NCI-H2171 treated with DMSO at 0.1 percent for 48 hours (cell line): ENCODE measurements at regions not wholly inside any gene's neighbourhood (a gene's known extent, or its start where the extent isn't known, plus 50 kb on each side); places are given as distances from the start of the nearest gene placed in this dataset.
"Not testable (repeated sequence)": the region's sequence is repeated elsewhere in the genome, so short reads cannot be mapped to it uniquely, and the experiment has no call there.

Experiments
- DNase-seq: peaks from one replicate; lab custom pipeline; 2025; lab: John Stamatoyannopoulos, UW

DNA sequence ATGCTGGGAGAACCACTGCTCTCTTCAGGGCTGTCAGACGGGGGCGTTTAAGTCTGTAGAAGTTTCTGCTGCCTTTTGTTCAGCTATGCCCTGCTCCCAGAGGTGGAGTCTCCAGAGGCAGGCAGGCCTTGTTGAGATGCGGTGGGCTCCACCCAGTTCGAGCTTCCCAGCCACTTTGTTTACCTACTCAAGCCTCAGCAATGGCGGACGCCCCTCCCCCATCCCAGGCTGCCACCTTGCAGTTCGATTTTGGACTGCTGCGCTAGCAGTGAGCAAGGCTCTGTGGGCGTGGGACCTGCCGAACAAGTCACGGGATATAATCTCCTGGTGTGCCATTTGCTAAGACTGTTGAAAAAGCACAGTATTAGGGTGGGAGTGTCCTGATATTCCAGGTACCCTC, 1057.9 kb upstream of the LRRTM1 start:
- DNase-seq: not testable (repeated sequence)

DNA sequence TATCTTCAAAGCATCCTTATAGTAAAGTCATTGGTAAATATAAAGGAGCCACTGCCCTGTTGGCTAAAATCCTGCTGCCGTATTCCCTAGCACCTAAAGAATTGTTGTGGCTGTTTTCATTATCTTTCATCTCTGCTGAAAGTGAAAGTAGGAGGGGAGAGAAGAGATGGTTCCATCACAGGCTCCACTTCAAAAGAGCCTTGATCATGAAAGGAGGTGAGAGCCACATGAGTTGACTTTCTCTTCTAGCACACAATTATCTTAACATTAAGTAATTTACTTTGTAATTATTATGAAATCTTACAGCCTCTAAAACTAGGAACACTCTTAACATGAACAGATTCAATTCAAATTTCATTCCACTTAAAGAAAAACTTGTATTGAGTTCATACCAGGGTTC, 1050.9 kb upstream of the LRRTM1 start:
- DNase-seq: no peak

DNA sequence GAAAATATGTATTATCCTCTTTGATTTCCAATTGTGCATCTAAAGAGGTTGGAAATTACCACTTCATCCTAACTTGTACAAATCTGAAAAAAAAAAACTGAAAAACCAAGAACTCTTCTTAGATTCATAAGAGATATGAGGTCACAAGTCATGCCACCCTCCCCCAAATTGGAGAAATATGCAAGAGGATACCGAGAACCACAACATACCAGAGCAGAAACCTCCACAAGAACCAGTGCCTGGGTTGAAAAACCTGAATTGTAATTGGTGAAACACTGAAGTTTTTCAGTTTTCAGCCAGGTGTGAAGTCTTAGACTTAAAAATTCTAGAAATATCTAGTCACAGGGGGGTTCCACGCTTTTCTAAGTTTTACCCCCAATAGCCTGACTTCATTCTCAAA, 1029.5 kb upstream of the LRRTM1 start:
- DNase-seq: no peak

DNA sequence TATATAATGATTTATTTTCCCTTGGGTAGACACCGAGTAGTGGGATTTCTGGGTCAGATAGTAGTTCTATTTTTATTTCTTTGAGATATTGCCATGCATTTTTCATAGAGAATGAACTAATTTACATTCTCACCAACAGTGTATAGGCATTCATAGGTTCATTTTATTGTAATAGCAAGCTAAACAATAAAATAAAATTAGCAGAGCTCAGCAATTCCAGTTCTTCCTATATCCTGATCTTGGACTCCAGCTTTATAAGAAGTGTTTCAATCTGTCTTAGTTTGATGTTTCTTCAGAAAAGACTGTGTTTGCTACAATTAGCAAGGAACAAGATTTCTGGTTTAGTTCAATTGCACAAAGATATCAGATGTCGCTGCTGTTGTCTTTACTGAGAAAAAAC, 1024.4 kb upstream of the LRRTM1 start:
- peak; percentile 7 for DNase-seq

DNA sequence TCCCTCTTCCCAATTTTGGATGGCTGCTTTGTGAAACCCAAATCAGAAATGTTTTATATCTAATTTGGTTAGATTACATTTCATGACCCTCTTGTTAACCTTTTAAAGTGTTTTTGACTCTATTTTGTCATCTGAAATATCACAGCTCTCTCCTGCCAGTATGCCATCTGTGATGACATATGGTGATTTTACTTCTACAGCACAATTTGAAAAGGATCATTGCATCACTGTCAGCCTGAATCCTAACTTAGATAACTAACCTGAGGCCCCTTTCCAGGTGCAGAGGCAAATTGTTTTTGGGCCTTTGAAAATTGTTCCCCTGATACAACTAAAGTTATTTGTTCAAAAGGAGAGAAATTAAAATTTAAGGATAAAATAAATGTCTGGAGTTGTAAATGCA, 1023.4 kb upstream of the LRRTM1 start:
- peak; percentile 84 for DNase-seq

DNA sequence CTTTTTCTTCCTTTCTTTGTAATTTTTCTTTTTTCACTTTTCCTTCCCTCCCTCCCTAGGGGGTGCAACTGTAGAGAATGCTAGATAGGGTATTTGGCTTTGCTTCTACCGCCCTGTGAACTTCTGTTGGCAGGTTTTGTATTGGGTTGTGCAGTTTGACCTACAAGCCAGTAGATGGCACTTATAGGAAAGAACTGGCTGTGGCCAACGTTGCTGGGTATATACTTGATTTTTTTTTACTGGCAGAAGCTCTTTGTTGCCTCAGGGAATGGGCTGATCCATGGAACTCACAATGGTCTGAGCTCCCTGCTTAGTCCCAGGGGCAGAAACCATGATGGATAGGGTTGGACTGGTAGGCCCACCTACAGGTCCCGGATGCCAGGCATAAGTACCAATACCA, 1019.5 kb upstream of the LRRTM1 start:
- DNase-seq: peak; percentile 67

DNA sequence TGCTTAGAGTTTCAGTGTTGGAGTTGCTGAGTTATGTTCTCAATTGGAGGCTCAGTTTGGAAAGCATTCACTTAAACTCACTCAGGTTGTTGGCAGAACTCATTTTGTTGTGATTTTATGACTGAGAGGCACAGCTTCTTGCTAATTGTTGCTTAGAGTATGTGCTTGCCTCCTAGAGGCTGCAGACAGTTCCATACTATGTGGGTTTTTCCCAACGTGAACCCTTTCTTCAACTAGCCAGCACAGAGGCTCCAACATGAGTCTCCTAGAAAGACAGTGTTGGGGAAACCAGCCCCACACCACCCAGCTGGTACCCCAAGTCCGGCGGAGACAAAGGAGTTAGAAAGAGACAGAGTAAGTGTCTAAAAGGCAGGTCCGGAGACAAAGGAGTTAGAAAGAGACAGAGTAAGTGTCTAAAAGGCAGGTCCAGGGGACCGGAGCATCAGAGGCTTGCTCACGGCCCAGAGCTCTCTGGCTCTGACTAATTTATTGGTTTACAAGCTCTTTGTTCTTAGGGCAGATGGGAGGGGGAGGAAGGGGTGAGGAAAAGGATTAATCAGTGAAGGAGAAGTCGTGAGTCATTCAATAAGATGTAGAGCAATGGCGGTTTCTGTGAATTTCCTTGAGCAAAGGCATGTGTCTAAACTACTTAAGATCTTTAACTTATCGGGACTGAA, 999.7 kb upstream of the LRRTM1 start:
- DNase-seq: no peak

DNA sequence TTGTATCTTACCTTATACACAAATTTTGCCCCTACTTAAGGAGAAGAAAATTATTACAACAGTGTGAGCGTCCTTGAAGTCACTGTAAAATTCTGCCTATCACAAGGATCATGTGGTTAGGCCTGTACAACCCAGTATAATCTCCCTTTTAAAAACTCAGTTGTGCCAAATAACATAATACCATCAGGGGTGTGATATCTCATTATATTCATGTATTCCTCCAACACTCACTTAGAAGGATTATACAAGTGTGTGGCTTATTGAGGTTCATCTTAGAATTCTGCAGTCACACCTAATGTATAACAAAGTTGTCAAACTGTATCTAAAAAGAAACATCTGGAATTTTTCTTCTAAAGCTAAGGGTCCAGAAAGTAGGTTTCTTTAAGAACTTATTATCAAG, 998.8 kb upstream of the LRRTM1 start:
- no peak for DNase-seq

DNA sequence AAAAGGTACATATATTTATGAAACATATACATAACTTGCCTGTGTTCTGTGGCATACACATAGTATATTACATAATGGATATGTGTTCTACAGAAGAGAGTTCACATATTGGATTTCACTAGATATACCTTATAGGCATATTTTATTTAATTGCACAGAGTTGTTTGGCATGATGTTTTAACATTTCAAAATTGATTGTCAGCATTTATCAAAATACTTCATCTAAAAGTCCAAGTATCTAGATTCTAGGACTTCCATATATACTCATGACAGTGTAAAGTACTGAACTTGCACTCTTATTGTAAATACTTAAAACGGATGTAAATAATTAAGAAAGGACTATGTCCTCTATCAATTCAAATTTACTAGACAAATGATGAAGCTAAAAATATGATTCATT, 995.3 kb upstream of the LRRTM1 start:
- no peak for DNase-seq

DNA sequence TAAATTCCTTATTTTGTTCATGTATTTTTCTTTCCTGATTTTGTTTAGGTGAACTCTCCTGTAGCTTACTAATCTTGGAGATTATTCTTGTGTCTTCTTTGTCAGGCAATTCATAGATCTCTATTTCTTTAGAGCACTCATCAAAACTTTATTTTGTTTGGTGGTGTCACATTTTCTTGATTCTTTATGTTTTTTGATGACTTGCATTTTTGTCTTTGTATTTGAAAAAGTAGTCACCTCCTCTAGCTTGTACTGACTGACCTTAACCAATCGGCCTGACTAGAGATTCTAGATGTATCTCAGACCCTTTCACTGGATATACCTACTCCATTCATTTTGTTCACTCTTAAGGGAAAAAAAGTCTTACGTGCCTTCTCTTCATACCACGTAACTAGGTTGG, 986.3 kb upstream of the LRRTM1 start:
- no peak for DNase-seq

DNA sequence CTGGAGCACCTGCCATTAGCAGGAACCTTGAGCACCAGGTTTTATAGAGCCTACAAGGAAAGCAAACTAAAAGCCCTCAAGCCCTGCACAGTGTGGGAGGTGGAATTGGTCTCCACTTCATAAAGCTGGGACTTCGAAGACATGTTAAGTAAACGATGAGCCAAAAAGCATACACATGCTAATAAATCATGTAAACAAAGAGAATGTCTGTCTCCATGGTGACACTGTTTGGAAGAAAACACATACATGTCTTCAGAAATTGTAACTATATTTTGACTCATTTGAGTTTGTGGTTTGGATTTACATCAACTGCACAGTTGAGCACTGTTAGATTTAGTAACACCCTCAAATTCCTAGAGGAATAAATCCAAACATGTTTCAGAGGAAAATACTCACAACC, 978.5 kb upstream of the LRRTM1 start:
- DNase-seq: no peak

DNA sequence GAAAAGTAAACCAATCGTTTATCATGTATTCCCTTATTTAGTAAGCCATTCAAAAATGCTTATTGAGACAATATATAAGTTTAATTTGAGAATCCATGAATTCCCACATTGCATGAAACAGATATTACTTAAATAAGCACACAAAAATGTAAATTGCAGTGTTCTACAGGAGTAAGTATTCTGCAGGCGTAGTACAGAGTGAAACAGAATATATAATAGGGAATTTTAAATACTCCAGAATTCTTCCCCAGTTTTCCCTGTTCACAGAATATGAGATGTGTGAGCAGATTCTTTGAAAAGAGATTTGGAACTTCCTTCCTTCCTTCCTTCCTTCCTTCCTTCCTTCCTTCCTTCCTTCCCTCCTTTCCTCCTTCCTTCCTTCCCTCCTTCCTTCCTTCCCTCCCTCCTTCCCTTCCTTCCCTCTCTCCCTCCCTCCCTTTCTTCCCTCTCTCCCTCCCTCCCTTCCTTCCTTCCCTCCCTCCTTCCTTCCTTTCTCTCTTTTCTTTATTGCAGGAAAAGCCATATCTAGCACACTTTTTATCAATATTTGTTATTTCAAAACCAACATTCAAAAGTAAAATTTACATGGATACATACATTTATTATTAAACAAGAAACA, 977.7 kb upstream of the LRRTM1 start:
- no peak for DNase-seq

DNA sequence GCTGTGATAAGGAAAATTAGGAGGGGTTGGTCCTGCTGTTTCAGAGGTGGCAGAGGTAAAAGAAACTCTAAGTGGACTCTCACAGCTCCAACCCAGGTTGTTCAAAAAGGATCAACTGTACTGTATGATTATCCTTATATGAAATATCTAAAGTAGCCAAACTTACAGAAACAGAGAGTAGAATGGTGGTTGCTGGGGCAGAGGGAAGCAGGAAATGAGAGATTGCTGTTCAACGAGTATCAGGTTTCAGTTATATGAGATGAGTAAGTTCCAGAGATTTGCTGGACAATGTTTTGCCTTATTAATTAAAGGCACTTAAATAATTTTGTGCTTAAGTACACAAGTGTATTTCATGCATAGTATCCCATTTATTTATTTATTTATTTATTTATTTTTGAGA, 972.0 kb upstream of the LRRTM1 start:
- no peak for DNase-seq

DNA sequence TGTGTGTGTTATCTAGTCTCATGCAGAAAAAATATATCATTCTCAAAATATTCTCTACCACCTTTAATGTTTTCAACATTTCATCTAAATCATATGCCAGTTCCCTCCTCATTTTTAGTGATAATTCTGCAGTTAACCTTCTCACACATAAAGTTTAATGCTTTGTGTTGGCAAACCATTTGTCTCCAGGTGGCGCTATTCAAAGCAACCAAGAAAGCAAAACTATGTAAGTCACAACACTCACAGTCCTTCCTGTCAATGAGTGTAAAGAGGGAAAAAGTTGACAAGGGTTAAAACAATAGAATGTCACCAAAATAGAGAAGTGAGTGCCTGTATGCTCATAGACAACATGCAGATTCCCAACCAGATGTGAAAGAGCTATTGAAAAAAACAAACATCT, 961.6 kb upstream of the LRRTM1 start:
- peak; percentile 1 for DNase-seq

DNA sequence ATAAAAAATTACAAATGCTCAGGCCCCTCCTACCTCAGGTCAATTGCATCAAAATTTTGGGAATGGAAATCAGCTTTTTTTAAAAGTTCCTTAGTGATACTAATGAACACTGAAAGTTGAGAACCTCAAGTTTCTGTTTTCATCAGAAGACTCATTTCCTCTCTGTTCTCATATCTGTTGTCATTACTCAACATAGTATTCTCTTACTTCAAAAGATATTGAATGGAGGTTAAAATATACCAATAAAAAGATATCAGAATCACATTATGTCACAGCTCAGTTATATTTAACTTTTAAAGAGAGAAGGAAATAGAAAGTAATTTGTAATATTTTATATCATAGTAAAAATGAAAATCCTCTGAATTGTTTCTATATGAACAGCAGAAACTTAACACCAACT, 959.4 kb upstream of the LRRTM1 start:
- DNase-seq: no peak

DNA sequence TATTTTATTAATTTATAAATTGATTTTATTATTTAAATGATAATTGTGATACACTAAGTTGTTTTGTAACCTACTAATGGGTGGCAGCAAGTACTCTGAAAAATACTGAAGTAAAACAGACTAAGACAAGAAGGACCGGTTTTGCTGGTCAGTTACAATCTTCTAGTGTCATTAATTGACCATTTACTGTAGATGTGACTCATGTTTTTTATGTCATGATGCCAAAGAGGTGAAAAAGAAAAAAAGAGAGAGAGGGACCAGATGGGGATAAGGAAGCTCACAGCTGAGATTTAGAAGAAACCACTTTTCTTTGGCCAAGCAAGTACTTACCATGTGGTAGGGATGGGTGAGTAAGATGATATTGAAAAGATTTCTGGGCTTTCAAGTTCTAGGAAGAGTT, 955.8 kb upstream of the LRRTM1 start:
- no peak for DNase-seq

DNA sequence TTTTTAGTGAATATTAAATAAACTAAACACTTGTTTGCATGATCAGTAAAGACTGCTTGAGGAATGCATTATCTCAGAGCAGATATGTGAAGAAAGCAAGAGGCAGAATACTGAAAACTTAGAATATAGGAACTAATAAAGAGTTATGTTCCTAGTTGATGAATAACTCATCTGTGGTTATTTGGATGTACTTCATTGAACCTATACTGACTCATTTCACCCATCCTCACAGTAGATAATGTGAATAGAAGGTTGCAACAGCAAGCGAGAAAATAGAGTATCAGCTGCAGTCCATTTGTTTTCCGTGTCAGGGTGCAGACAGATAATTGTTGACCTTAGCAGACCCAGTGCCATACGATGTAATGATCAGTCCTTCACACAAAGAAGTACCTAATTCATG, 945.7 kb upstream of the LRRTM1 start:
- DNase-seq: no peak

DNA sequence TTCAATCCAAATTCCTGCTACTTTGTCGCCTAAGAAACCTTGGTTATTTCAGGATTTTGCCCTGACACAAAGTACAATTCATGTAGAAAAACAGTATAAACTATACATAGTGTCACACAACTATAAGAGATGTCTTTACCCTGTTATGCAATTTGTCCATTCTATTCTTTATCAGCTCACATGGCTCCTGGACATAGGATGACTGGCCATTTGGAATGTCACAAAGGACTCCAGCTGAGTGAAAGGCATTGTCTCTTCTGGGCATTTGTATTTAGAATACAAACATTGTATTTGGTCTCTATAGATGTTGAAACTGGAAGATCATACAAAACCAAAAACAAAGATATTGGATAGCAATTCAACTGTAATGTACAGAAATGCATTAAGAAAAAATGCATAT, 944.6 kb upstream of the LRRTM1 start:
- DNase-seq: no peak

DNA sequence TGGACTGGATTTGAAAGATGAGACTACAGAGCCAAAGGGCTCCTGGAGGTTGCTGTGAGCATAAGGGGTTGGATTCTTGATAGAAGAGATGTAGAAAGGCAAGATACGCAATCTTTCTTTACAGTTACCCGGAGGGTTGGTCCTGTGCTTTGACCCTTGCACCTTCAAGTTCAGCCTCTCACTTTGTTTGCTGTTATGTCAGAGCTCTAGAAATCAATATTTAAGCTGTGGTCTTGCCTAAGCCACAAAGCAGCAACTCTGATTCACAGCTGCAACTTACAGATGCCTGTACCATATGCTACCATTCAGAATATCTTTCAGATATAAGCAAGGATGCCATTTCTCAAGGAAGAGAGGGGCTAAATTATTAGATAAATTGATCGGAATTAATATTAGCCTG, 943.1 kb upstream of the LRRTM1 start:
- DNase-seq: no peak

DNA sequence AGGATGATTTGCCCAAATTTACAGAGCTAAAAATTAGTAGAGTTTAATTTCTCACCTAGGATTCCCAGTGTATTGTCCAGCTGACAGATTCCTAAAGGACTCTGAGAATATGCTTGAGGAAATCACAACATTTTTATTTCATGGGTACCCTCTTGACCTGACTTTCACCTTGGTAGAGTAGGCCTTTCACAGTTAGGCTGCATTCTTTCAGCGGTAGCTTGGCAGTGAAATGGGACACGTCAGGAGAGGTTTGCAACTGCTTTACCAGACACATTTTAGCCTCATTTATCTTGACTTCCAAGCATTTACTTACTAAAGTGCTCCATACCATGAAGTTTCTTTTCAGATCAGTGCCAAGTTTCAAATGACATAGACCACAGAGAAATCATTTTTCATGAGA, 937.9 kb upstream of the LRRTM1 start:
- no peak for DNase-seq

DNA sequence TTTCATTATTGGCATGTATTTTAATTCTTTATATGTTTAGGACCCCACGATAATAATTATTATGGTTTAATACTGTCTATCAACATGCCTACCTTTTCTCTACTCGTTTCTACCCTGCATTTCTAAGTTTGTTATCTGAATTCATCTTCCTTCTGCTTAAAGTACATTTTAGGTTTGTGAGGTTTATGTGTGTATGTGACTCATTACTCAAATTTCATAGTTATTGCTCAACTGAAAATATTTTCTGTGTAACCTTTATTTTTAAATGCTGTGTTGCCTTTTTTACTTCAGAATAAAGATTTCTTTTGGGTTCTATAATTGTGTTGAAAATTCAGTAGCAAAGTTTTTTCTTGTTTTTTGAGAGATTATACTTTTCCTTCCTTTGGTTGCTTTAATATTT, 933.9 kb upstream of the LRRTM1 start:
- DNase-seq: no peak

DNA sequence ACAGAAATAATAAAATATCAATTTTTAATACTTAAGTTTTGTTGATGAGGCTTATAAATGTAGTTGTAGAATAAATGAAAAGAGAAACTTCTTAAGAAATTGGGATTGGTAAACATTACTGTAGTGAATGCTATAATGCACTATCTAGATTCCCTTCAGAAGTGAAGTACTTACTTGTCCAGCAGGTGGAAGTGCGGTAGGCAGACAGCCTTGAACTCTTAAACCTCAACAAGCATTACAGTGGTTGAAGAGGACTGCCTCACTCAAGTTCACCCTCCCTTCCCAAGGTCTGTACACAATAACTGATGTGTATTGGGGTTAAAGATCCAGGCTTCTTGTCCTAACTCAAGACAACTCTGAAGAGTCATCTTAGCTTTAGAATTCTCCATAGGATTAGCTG, 931.0 kb upstream of the LRRTM1 start:
- no peak for DNase-seq

DNA sequence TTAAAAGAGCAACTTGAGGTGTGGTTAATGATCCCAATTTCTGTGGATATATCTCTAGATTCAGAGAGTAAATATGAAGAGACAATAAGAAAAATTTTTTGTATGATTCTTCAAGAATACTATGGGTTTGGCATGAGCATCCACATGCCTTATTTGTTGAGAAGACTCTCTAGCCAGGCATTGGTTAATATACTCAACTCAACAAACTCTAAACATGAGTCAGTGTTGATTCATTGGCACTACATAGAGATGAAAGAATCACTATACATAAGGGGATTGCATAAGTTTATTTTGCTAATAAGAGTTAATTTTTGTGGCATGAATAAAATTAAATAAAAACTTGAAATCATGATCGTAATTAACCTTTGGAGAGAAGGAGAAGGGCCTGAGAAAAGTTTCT, 930.2 kb upstream of the LRRTM1 start:
- no peak for DNase-seq

DNA sequence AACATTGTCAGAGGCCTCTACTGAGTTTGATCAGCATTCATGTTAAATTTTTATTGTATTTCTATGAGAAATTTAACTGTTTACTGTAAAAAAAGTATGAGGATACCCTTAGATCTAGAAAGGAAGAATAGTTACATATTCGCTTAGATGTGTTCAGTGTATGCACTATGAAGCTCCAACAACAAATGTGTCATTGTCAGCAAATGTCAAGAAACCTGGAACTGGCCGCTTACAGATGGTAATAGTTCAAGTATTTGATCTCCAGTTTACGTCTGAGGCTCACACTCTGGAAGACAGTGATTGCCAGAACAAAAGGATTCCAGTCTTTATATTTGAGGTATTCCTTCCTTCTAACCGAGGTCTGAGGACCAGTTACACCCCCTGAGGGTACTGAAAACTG, 921.2 kb upstream of the LRRTM1 start:
- no peak for DNase-seq
